HepG2 (cell line): ENCODE measurements at regions not wholly inside any gene's neighbourhood (a gene's known extent, or its start where the extent isn't known, plus 50 kb on each side); places are given as distances from the start of the nearest gene placed in this dataset.

Source experiments
- ETV6 ChIP-seq: sonication (generic); formaldehyde crosslinking; conservative IDR thresholded peaks from 2 replicates; pipeline ENCODE4 v1.4.0; 2020; ENCODE audit warnings: missing genetic modification reagents
- GATA4 ChIP-seq: sonication (generic); IDR thresholded peaks from 2 replicates; pipeline ENCODE4 v1.6.1; 2016; ENCODE audit warnings: antibody characterized with exemption, low read depth, borderline replicate concordance
- KLF11 ChIP-seq: IDR thresholded peaks from 2 replicates; pipeline ENCODE4 v1.6.1; 2016; ENCODE audit warnings: missing compliant biosample characterization
- YEATS2 ChIP-seq: sonication (generic); formaldehyde crosslinking; IDR thresholded peaks from 2 replicates; pipeline ENCODE4 v1.4.0; 2020; ENCODE audit warnings: missing genetic modification reagents, borderline replicate concordance
- ZBTB3 ChIP-seq: sonication (generic); formaldehyde crosslinking; IDR thresholded peaks from 2 replicates; pipeline ENCODE4 v1.4.0; 2020; ENCODE audit warnings: low read depth, mild to moderate bottlenecking, moderate library complexity, missing genetic modification reagents, borderline replicate concordance
- ZIK1 ChIP-seq: sonication (generic); formaldehyde crosslinking; IDR thresholded peaks from 2 replicates; pipeline ENCODE4 v1.5.0; 2020; ENCODE audit warnings: mild to moderate bottlenecking, low read depth, missing genetic modification reagents, borderline replicate concordance
- ZNF589 ChIP-seq: sonication (generic); formaldehyde crosslinking; conservative IDR thresholded peaks from 2 replicates; pipeline ENCODE4 v1.8.0; 2022; ENCODE audit warnings: mild to moderate bottlenecking, moderate library complexity, missing genetic modification reagents
- ZNF772 ChIP-seq: sonication (generic); formaldehyde crosslinking; IDR thresholded peaks from 2 replicates; pipeline ENCODE4 v1.5.0; 2020; ENCODE audit warnings: mild to moderate bottlenecking, missing genetic modification reagents
- ZNF816 ChIP-seq: sonication (generic); formaldehyde crosslinking; IDR thresholded peaks from 2 replicates; pipeline ENCODE4 v1.8.0; 2022; ENCODE audit warnings: missing genetic modification reagents, mild to moderate bottlenecking, borderline replicate concordance
- TF ChIP-seq, protein P1 (sequence below): sonication (generic); formaldehyde crosslinking; IDR thresholded peaks from 2 replicates; pipeline ENCODE4 v1.4.0; 2020; ENCODE audit warnings: mild to moderate bottlenecking, missing genetic modification reagents, borderline replicate concordance
- TF ChIP-seq, protein P2 (sequence below): IDR thresholded peaks from 2 replicates; pipeline ENCODE4 v1.6.1; 2016; ENCODE audit warnings: mild to moderate bottlenecking
- TF ChIP-seq, protein P3 (sequence below): sonication (generic); formaldehyde crosslinking; IDR thresholded peaks from 2 replicates; pipeline ENCODE4 v1.4.0; 2020; ENCODE audit warnings: mild to moderate bottlenecking, missing genetic modification reagents, borderline replicate concordance

DNA sequence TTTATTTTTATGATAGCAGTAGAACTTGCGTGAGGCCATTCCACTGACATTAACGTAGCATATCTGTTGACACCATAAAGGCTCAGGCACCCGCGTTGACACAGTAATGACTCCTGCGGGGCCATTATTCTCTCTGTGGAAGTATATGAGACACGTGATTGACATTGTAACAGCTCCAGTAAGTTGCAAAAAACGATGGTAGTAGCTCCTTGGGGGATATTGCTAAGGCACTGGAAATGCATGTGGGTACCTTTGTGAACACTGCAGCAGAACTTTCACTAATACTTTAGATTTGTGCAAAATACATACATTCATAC, 918.8 kb upstream of the CDH8 start (continued):
- TF ChIP-seq YEATS2 (CRISPR knock-in tag) (no peak), ETV6 (CRISPR knock-in tag) (no peak), ZIK1 (CRISPR knock-in tag) (no peak), ZNF772 (CRISPR knock-in tag) (no peak), ZBTB3 (CRISPR knock-in tag) (no peak), KLF11 (CRISPR knock-in tag) (no peak), ZNF589 (CRISPR knock-in tag) (no peak), ZNF816 (no peak), GATA4 (no peak)
- TF ChIP-seq, protein P1, sequence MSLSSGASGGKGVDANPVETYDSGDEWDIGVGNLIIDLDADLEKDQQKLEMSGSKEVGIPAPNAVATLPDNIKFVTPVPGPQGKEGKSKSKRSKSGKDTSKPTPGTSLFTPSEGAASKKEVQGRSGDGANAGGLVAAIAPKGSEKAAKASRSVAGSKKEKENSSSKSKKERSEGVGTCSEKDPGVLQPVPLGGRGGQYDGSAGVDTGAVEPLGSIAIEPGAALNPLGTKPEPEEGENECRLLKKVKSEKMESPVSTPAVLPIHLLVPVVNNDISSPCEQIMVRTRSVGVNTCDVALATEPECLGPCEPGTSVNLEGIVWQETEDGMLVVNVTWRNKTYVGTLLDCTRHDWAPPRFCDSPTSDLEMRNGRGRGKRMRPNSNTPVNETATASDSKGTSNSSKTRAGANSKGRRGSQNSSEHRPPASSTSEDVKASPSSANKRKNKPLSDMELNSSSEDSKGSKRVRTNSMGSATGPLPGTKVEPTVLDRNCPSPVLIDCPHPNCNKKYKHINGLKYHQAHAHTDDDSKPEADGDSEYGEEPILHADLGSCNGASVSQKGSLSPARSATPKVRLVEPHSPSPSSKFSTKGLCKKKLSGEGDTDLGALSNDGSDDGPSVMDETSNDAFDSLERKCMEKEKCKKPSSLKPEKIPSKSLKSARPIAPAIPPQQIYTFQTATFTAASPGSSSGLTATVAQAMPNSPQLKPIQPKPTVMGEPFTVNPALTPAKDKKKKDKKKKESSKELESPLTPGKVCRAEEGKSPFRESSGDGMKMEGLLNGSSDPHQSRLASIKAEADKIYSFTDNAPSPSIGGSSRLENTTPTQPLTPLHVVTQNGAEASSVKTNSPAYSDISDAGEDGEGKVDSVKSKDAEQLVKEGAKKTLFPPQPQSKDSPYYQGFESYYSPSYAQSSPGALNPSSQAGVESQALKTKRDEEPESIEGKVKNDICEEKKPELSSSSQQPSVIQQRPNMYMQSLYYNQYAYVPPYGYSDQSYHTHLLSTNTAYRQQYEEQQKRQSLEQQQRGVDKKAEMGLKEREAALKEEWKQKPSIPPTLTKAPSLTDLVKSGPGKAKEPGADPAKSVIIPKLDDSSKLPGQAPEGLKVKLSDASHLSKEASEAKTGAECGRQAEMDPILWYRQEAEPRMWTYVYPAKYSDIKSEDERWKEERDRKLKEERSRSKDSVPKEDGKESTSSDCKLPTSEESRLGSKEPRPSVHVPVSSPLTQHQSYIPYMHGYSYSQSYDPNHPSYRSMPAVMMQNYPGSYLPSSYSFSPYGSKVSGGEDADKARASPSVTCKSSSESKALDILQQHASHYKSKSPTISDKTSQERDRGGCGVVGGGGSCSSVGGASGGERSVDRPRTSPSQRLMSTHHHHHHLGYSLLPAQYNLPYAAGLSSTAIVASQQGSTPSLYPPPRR = no peak
- TF ChIP-seq, protein P2, sequence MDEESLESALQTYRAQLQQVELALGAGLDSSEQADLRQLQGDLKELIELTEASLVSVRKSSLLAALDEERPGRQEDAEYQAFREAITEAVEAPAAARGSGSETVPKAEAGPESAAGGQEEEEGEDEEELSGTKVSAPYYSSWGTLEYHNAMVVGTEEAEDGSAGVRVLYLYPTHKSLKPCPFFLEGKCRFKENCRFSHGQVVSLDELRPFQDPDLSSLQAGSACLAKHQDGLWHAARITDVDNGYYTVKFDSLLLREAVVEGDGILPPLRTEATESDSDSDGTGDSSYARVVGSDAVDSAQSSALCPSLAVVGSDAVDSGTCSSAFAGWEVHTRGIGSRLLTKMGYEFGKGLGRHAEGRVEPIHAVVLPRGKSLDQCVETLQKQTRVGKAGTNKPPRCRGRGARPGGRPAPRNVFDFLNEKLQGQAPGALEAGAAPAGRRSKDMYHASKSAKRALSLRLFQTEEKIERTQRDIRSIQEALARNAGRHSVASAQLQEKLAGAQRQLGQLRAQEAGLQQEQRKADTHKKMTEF (CRISPR knock-in tag) = no peak
- TF ChIP-seq, protein P3, sequence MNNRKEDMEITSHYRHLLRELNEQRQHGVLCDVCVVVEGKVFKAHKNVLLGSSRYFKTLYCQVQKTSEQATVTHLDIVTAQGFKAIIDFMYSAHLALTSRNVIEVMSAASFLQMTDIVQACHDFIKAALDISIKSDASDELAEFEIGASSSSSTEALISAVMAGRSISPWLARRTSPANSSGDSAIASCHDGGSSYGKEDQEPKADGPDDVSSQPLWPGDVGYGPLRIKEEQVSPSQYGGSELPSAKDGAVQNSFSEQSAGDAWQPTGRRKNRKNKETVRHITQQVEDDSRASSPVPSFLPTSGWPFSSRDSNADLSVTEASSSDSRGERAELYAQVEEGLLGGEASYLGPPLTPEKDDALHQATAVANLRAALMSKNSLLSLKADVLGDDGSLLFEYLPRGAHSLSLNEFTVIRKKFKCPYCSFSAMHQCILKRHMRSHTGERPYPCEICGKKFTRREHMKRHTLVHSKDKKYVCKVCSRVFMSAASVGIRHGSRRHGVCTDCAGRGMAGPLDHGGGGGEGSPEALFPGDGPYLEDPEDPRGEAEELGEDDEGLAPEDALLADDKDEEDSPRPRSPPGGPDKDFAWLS (CRISPR knock-in tag) = no peak
- TF ChIP-seq, all 625 proteins: peak for 0
